Right lobe of liver (tissue), 4 donors: ENCODE measurements at regions not wholly inside any gene's neighbourhood (a gene's known extent, or its start where the extent isn't known, plus 50 kb on each side); places are given as distances from the start of the nearest gene placed in this dataset.

Source experiments
- POLR2A ChIP-seq: fragments of 450-650 bp; IDR thresholded peaks from one replicate; pipeline ENCODE4 v1.6.1; 2017; ENCODE audit warnings: antibody characterized with exemption, mild to moderate bottlenecking
- TF ChIP-seq, protein P1 (sequence below), 4 donors: fragments of 200-600 bp in 3 of 4; fragments of 450-650 bp in 1 of 4; IDR thresholded peaks; one replicate each; pipeline versions ENCODE4 v1.5.1 to v1.8.0; 2016 to 2022; ENCODE audit warnings: antibody characterized with exemption in 4 of 4, mild to moderate bottlenecking in 2 of 4
- donor health status: DM: no; HTN: no; CAD: no.
- donor health status: DM: no; HTN: no; CAD: no.
- donor health status: DM: no; HTN: yes; CAD: no.

GRCh38 chr13:108376308-108376707 lies 106.8 kb downstream of the TNFSF13B start:
- TF ChIP-seq, protein P1, sequence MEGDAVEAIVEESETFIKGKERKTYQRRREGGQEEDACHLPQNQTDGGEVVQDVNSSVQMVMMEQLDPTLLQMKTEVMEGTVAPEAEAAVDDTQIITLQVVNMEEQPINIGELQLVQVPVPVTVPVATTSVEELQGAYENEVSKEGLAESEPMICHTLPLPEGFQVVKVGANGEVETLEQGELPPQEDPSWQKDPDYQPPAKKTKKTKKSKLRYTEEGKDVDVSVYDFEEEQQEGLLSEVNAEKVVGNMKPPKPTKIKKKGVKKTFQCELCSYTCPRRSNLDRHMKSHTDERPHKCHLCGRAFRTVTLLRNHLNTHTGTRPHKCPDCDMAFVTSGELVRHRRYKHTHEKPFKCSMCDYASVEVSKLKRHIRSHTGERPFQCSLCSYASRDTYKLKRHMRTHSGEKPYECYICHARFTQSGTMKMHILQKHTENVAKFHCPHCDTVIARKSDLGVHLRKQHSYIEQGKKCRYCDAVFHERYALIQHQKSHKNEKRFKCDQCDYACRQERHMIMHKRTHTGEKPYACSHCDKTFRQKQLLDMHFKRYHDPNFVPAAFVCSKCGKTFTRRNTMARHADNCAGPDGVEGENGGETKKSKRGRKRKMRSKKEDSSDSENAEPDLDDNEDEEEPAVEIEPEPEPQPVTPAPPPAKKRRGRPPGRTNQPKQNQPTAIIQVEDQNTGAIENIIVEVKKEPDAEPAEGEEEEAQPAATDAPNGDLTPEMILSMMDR (IDR thresholded peaks at IDR 0.05) = no peak
- TF ChIP-seq POLR2A = no peak
